Astrocyte of the cerebellum (primary cell): ENCODE measurements at regions not wholly inside any gene's neighbourhood (a gene's known extent, or its start where the extent isn't known, plus 50 kb on each side); places are given as distances from the start of the nearest gene placed in this dataset.
A peak's percentile ranks its signal among the peaks of the same experiment; 100 is the strongest.

Experiments used
- DNase-seq: peaks from one replicate; pipeline ENCODE4 v3.0.0-alpha.2; 2011; ENCODE audit warnings: low read depth
- H3K4me3 ChIP-seq: 2 replicates; pipeline ENCODE4 v1.5.1; 2011; ENCODE audit warnings: mild to moderate bottlenecking, low read depth, low read length, moderate library complexity
- in situ Hi-C: cut with HindIII; loops from 2 replicates; pipeline ENCODE4 v1.10.0; 2017; ENCODE audit warnings: low sequenced_read_pairs
- TF ChIP-seq, protein P1 (sequence below): IDR thresholded peaks from 2 replicates; pipeline ENCODE4 v1.5.1; 2012; ENCODE audit warnings: low read length, low read depth, moderate library complexity, mild to moderate bottlenecking; ENCODE audit errors: missing control alignments

DNA sequence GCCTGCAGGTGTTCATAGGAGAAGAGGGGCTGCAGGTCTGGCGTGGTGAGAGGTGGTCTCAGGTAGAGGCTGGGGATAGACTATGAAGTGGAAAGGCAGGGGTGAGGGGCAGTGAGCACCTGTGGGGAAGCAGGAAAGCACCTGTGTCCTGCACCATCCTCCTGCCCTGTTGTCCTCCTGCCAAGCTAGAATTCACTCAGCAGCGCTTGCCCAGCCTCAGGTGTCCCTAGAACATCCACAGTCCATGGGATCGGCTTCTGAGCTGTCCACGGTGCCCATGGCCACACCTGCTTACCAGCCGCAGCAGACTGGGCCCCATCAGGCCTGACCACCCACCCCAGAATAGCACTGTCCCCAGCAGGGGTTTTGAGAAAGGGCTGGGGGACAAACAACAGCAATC is 456.2 kb upstream of the SULF2 start:
- no peak for DNase-seq
- TF ChIP-seq, protein P1, sequence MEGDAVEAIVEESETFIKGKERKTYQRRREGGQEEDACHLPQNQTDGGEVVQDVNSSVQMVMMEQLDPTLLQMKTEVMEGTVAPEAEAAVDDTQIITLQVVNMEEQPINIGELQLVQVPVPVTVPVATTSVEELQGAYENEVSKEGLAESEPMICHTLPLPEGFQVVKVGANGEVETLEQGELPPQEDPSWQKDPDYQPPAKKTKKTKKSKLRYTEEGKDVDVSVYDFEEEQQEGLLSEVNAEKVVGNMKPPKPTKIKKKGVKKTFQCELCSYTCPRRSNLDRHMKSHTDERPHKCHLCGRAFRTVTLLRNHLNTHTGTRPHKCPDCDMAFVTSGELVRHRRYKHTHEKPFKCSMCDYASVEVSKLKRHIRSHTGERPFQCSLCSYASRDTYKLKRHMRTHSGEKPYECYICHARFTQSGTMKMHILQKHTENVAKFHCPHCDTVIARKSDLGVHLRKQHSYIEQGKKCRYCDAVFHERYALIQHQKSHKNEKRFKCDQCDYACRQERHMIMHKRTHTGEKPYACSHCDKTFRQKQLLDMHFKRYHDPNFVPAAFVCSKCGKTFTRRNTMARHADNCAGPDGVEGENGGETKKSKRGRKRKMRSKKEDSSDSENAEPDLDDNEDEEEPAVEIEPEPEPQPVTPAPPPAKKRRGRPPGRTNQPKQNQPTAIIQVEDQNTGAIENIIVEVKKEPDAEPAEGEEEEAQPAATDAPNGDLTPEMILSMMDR, result no peak
- in situ Hi-C loops, result no loop called here
- H3K4me3 ChIP-seq, result no peak overlapping the region

DNA sequence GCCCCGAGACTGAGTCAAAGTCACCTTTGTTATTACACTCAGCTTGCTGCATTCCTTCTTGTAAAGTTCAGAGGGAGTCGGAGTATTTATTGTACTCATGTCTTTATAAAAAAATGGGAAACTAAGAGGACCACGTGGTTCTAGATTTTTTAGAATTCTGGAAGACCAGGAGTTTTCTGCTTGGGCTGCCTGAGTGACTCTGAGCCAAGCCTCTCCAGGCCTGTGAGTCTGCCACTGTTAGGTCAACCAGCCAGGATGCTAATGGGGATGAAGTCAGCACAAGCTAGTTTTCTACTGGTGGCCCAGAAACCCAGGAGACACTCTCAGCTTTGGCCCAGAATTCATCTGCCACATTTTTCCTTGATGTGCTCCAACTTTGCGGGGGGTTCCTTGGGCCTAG is 453.5 kb upstream of the SULF2 start:
- no peak for DNase-seq
- H3K4me3 ChIP-seq, result no peak overlapping the region
- in situ Hi-C loops, result no loop called here
- TF ChIP-seq, protein P1, result no peak

DNA sequence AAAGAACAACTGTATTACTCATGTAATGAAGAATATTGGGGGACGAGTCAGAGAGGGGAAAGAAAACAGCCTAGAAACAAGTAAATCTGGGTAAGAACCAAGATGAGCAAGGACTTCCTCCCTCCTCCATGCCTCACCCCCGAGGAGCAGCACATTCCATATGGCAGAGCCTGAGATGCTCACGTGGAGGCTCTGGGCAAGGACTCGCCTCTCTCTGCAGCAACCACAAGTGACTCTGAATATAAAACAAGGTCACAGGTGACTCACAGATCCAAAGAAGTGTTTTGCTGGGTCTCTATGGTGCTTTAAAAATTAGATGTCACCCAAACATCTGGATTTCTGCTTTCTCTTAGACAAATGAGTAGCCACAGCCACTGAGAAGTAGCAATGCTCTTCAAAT is 453.0 kb upstream of the SULF2 start:
- in situ Hi-C loops, result no loop called here
- TF ChIP-seq, protein P1, result no peak
- H3K4me3 ChIP-seq, result no peak overlapping the region
- DNase-seq, result peak; percentile 18

DNA sequence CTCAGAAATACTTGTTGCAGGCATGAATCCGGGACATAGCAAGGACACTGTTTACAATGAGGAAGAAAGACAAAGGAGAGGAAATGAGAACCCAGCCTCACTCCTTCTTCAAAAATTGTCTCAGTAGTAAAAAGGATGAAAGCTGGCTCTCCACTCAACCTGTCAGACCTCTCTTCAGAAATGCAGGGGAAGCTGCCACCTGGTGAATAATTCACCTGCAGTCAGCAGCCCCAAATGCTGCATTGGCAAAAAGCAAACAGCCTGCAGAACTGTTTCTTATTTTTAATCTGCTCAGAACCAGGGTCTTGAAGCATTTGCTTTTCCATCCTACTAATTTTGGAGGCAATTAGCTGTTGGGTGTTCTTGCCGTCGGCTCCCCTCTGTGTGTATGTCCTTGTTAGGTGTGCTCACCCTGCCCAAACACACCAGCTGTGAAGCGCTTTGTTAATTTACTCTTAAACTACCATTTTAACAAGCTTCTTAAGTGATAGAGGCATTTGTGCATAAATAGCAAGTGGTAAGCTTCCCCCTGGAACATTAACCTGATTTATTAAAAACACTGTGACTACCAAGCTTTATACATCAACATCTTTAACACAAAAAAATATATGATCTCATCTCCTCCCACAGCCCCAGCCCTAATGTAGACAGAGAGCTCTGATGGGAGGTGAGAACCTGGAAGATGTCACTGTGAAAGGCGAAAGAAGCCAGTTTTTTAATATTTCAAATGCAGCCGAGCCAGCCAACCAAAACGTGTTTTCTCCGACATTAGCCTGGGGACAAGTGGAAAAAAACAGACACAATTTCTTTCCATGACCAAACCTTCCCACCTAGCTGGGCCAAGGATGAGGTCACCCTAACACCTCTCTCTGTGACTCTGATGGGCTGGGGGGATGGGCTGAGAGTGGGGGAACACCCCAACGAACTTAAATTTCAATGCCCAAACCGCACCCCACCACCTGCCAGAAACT is 451.0 kb upstream of the SULF2 start:
- in situ Hi-C loops, result no loop called here
- TF ChIP-seq, protein P1, result no peak

DNA sequence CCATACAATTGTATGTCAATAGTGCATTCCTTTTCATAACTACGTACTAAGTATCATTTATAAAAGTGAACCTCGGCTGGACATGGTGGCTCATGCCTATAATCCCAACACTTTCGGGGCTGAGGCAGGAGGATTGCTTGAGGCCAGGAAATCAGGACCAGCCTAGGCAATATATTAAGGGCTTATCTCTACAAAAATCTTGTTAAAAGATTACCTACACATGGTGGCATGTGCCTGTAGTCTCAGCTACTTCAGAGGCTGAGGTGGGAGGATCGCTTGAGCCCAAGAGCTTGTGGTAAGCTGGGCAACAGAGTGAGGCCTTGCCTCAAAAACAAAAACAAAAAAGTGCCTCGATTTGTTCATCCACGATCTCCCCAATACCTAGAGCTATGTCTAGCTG is 449.7 kb upstream of the SULF2 start:
- in situ Hi-C loops, result no loop called here
- no peak overlapping the region for H3K4me3 ChIP-seq
- DNase-seq, result no peak
- TF ChIP-seq, protein P1, result no peak

More for the DNA sequence above, 451.0 kb upstream of the SULF2 start:
- DNase-seq, result no peak
- H3K4me3 ChIP-seq, result no peak overlapping the region

DNA sequence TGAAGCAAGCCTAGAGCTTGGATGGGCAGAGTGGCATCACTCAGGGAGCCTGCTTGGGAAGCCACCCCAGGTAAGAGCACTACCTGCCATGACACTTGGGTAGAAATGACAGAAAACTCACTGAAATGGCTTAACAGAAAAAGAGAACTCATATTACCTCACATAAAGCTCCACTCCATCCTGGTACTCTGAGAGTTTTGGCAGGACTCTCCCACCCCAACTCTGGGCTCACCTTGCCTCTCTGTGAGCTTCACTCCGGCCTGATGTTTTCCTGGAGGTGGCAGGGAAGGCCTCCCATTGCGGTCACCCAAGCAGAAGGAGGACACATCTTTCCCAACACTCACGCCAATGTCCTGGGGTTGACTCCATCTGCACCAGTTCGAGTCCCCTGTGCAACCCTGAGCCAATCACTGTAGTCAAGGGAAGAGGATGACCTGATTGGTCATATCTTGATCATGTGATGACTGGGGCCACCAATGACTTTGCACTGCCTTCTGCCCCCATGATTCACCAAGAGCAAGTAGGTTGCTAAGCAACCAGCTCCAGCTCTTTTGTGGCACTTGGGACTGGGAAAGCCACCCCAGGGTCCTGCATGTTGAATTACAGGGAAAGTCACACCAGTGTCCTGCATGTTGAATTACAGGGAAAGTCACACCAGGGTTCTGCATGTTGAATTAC is 446.1 kb upstream of the SULF2 start:
- DNase-seq, result no peak
- in situ Hi-C loops, result no loop called here
- H3K4me3 ChIP-seq, result no peak overlapping the region
- TF ChIP-seq, protein P1, result no peak
